B cell (primary cell): ENCODE measurements at regions not wholly inside any gene's neighbourhood (a gene's known extent, or its start where the extent isn't known, plus 50 kb on each side); places are given as distances from the start of the nearest gene placed in this dataset.

Experiments used
- ATAC-seq: fragments of 200-7000 bp; cut with Tn5 transposase; one replicate; pipeline ENCODE4 v1.10.0; 2021; ENCODE audit warnings: low read depth, mild to moderate bottlenecking, moderate number of reproducible peaks, moderate library complexity
- CTCF ChIA-PET: fragments of 350-600 bp; sonication (Branson Sonifier 250); formaldehyde crosslinking; loops from one replicate; lab custom pipeline; 2021; ENCODE audit warnings: antibody characterized with exemption, inconsistent platforms; lab: Charles Lee
- POLR2A ChIA-PET: fragments of 350-600 bp; sonication (Branson Sonifier 250); formaldehyde crosslinking; loops from one replicate; lab custom pipeline; 2021; ENCODE audit warnings: antibody characterized with exemption; lab: Charles Lee
- DNase-seq: peaks from one replicate; pipeline ENCODE4 v3.0.0; 2013
- H2AFZ ChIP-seq: 2 replicates; pipeline ENCODE4 v1.6.1; 2012; ENCODE audit warnings: mild to moderate bottlenecking, low read depth, low read length; ENCODE audit not compliant: insufficient read depth, poor library complexity, severe bottlenecking
- H3K27ac ChIP-seq, 2 donors: 1 replicate in 1 of 2; 2 replicates in 1 of 2; pipeline ENCODE4 v1.5.1; 2012 to 2013; ENCODE audit warnings: low read length in 2 of 2, mild to moderate bottlenecking in 2 of 2, moderate library complexity in 1 of 2
- H3K27me3 ChIP-seq, 4 experiments: fragments of 200-600 bp in 1 of 4; sonication (generic) in 1 of 4; replicated peaks in 1 of 4; 1 replicate in 2 of 4; 2 replicates in 2 of 4; pipeline versions ENCODE4 v1.6.1 to v1.7.0; 2013 to 2016; ENCODE audit warnings: low read length in 3 of 4, mild to moderate bottlenecking in 2 of 4, mixed read lengths in 1 of 4, moderate library complexity in 1 of 4; ENCODE audit not compliant: insufficient read depth in 4 of 4, control insufficient read depth in 3 of 4; ENCODE audit errors: control extremely low read depth in 1 of 4
- H3K36me3 ChIP-seq, 2 experiments: replicated peaks in 1 of 2; 1 replicate in 1 of 2; 2 replicates in 1 of 2; pipeline versions ENCODE4 v1.6.1 to v1.7.1; 2013; ENCODE audit warnings: low read length in 1 of 2; ENCODE audit not compliant: insufficient read depth in 2 of 2, control insufficient read depth in 1 of 2; ENCODE audit errors: control extremely low read depth in 1 of 2, extremely low read depth in 1 of 2
- H3K4me1 ChIP-seq, 2 donors: fragments of 200-600 bp in 1 of 2; sonication (generic) in 1 of 2; 1 replicate in 1 of 2; 2 replicates in 1 of 2; pipeline versions ENCODE4 v1.5.1 to v1.6.1; 2013 to 2017; ENCODE audit warnings: low read length in 2 of 2; ENCODE audit not compliant: control insufficient read depth in 2 of 2, insufficient read depth in 2 of 2
- H3K4me2 ChIP-seq: replicated peaks from 2 replicates; pipeline ENCODE3; 2012; ENCODE audit warnings: mild to moderate bottlenecking, low read depth, low read length; ENCODE audit not compliant: poor library complexity, severe bottlenecking
- H3K4me3 ChIP-seq, 5 experiments: fragments of 200-600 bp in 1 of 5; sonication (generic) in 1 of 5; 1 replicate in 3 of 5; 2 replicates in 2 of 5; pipeline versions ENCODE4 v1.5.1 to v1.7.0; 2011 to 2016; ENCODE audit warnings: low read length in 4 of 5, mild to moderate bottlenecking in 4 of 5, low read depth in 2 of 5, control low read depth in 1 of 5, moderate library complexity in 1 of 5; ENCODE audit not compliant: insufficient read depth in 1 of 5; ENCODE audit errors: control extremely low read depth in 1 of 5, extremely low read depth in 1 of 5
- H3K79me2 ChIP-seq: fragments of 200-600 bp; sonication (generic); one replicate; pipeline ENCODE4 v1.6.0; 2016; ENCODE audit warnings: low read length; ENCODE audit not compliant: control insufficient read depth, insufficient read depth
- H3K9ac ChIP-seq: fragments of 200-600 bp; sonication (generic); 2 replicates; pipeline ENCODE4 v1.6.1; 2017; ENCODE audit warnings: mild to moderate bottlenecking, low read length, moderate library complexity
- H3K9me3 ChIP-seq, 3 donors: one replicate each; pipeline versions ENCODE4 v1.6.1 to v1.7.1; 2013; ENCODE audit warnings: low read length in 2 of 3; ENCODE audit not compliant: control insufficient read depth in 2 of 3, insufficient read depth in 1 of 3; ENCODE audit errors: control extremely low read depth in 1 of 3
- H4K20me1 ChIP-seq: 2 replicates; pipeline ENCODE4 v1.6.0; 2012; ENCODE audit warnings: mild to moderate bottlenecking, low read length; ENCODE audit not compliant: insufficient read depth, control insufficient read depth, poor library complexity, severe bottlenecking
- H3K27ac Mint-ChIP-seq: one replicate; pipeline ENCODE4 v1.8.0; 2021; ENCODE audit warnings: mixed read lengths
- H3K27me3 Mint-ChIP-seq: one replicate; pipeline ENCODE4 v1.8.0; 2021; ENCODE audit warnings: mixed read lengths
- H3K4me1 Mint-ChIP-seq: one replicate; pipeline ENCODE4 v1.8.0; 2021; ENCODE audit warnings: mixed read lengths
- H3K4me3 Mint-ChIP-seq: one replicate; pipeline ENCODE4 v1.8.0; 2021; ENCODE audit warnings: mixed read lengths
- H3K9me3 Mint-ChIP-seq: one replicate; pipeline ENCODE4 v1.8.0; 2022; ENCODE audit warnings: mixed read lengths; ENCODE audit not compliant: insufficient read depth
- CTCF ChIP-seq: fragments of 200-600 bp; IDR thresholded peaks from one replicate; pipeline ENCODE4 v1.8.0; 2022; ENCODE audit warnings: antibody characterized with exemption, mild to moderate bottlenecking
- EZH2 ChIP-seq: IDR thresholded peaks from 2 replicates; pipeline ENCODE4 v1.6.1; 2012; ENCODE audit warnings: borderline replicate concordance, low read depth, mild to moderate bottlenecking, moderate library complexity, low read length; ENCODE audit not compliant: insufficient read depth, poor library complexity, severe bottlenecking
- WGBS: methylation state at CpG from one replicate; pipeline ENCODE4 v1.1.5; 2013; ENCODE audit warnings: missing lambda C conversion rate; ENCODE audit not compliant: insufficient coverage; 5-methylcytosine and 5-hydroxymethylcytosine counted together
- intact Hi-C: fragments of 100-400 bp; cut with micrococcal nuclease; formaldehyde crosslinking; loops from one replicate; pipeline ENCODE4 v1.10.0; 2022

- TF ChIP-seq EZH2, result no peak
- TF ChIP-seq CTCF, result no peak
- H3K4me3 Mint-ChIP-seq, result no peak overlapping the region
- Histone ChIP-seq H4K20me1 (no peaks in the 10 kb centered on the region), H3K4me1 (no peaks in the 10 kb centered on the region), H2AFZ (no peak overlapping the region), H3K4me2 (no peak overlapping the region), H3K9me3 (peaks cover 0 to 6% (median 0%) of the 10 kb centered on the region in 3 donors), H3K36me3 (no peaks in the 10 kb centered on the region), H3K4me3 (no peak overlapping the region), H3K27ac (no peak overlapping the region), H3K9ac (no peak overlapping the region), H3K79me2 (no peaks in the 10 kb centered on the region), H3K27me3 (no peaks in the 10 kb centered on the region)
- WGBS, result no CpG with 5 or more reads among the region's 1 CpG
- H3K9me3 Mint-ChIP-seq, result peaks cover 2% of the 10 kb centered on the region
- no peak for ATAC-seq
- H3K27ac Mint-ChIP-seq, result no peak overlapping the region
- no peaks in the 10 kb centered on the region for H3K27me3 Mint-ChIP-seq
- ChIA-PET CTCF (no interaction called here), POLR2A (no interaction called here)
- H3K4me1 Mint-ChIP-seq, result no peaks in the 10 kb centered on the region
- intact Hi-C loops, result no loop called here
- no peak for DNase-seq
Observed at GRCh38 chr7:53697913-53698312, 662.5 kb downstream of the POM121L12 start.

GRCh38 chr7:53699215-53699837 lies 663.9 kb downstream of the POM121L12 start:
- H3K4me1 Mint-ChIP-seq, result no peaks in the 10 kb centered on the region
- CTCF ChIA-PET, result no interaction called here
- peaks cover 4% of the 10 kb centered on the region for H3K9me3 Mint-ChIP-seq
- Histone ChIP-seq H4K20me1 (no peaks in the 10 kb centered on the region), H3K4me2 (no peak overlapping the region), H3K79me2 (no peaks in the 10 kb centered on the region), H2AFZ (no peak overlapping the region), H3K9me3 (peaks cover 0 to 3% (median 0%) of the 10 kb centered on the region in 3 donors), H3K36me3 (no peaks in the 10 kb centered on the region), H3K9ac (no peak overlapping the region), H3K27me3 (no peaks in the 10 kb centered on the region), H3K4me1 (no peaks in the 10 kb centered on the region), H3K4me3 (no peak overlapping the region), H3K27ac (no peak overlapping the region)
- TF ChIP-seq CTCF (no peak), EZH2 (no peak)
- intact Hi-C loops, result no loop called here
- H3K27ac Mint-ChIP-seq, result no peak overlapping the region
- POLR2A ChIA-PET, result no interaction called here
- no peak overlapping the region for H3K4me3 Mint-ChIP-seq
- ATAC-seq, result no peak
- DNase-seq, result no peak
- WGBS, result 88% methylated on average over 1 of the region's 5 CpGs
- H3K27me3 Mint-ChIP-seq, result no peaks in the 10 kb centered on the region
